NCI-H2107 (cell line): ENCODE measurements at regions not wholly inside any gene's neighbourhood (a gene's known extent, or its start where the extent isn't known, plus 50 kb on each side); places are given as distances from the start of the nearest gene placed in this dataset.

Source experiments
- DNase-seq: peaks from one replicate; lab custom pipeline; 2025; lab: John Stamatoyannopoulos, UW

- DNase-seq, result no peak
Measured at GRCh38 chr7:81606078-81606863, 163.6 kb downstream of the HGF start.

- no peak for DNase-seq
Measured at GRCh38 chr7:81605493-81605892, 164.4 kb downstream of the HGF start.

- no peak for DNase-seq
Measured at GRCh38 chr7:81604808-81605174, 165.1 kb downstream of the HGF start.

- DNase-seq, result no peak
Measured at GRCh38 chr7:81604075-81604807, 165.6 kb downstream of the HGF start.

- DNase-seq, result no peak
Measured at GRCh38 chr7:81600608-81601007, 169.2 kb downstream of the HGF start.

GRCh38 chr7:81598951-81599350, 170.9 kb downstream of the HGF start:
- DNase-seq, result no peak

GRCh38 chr7:81594767-81595166, 175.1 kb downstream of the HGF start:
- DNase-seq, result no peak

GRCh38 chr7:81590131-81590530, 179.7 kb downstream of the HGF start:
- no peak for DNase-seq

GRCh38 chr7:81584667-81585066, 185.2 kb downstream of the HGF start:
- DNase-seq, result no peak

- no peak for DNase-seq
Measured at GRCh38 chr7:81583882-81584533, 185.8 kb downstream of the HGF start.

GRCh38 chr7:81583090-81583489, 186.8 kb downstream of the HGF start:
- no peak for DNase-seq

- no peak for DNase-seq
Measured at GRCh38 chr7:81577642-81578340, 192.1 kb downstream of the HGF start.

GRCh38 chr7:81574723-81575326, 195.0 kb downstream of the HGF start:
- no peak for DNase-seq

GRCh38 chr7:81573932-81574331, 195.9 kb downstream of the HGF start:
- no peak for DNase-seq

GRCh38 chr7:81573128-81573527, 196.7 kb downstream of the HGF start:
- no peak for DNase-seq

GRCh38 chr7:81562581-81562980, 207.3 kb downstream of the HGF start:
- DNase-seq, result no peak

GRCh38 chr7:81560708-81561107, 209.1 kb downstream of the HGF start:
- DNase-seq, result no peak

- DNase-seq, result no peak
Measured at GRCh38 chr7:81549484-81550016, 220.3 kb downstream of the HGF start.

- no peak for DNase-seq
Measured at GRCh38 chr7:81534996-81535395, 234.9 kb downstream of the HGF start.

GRCh38 chr7:81534446-81534845, 235.4 kb downstream of the HGF start:
- DNase-seq, result no peak

- no peak for DNase-seq
Measured at GRCh38 chr7:81533931-81534330, 235.9 kb downstream of the HGF start.

- no peak for DNase-seq
Measured at GRCh38 chr7:81533426-81533825, 236.4 kb downstream of the HGF start.
